ENCODE measurements at regions not wholly inside any gene's neighbourhood (a gene's known extent, or its start where the extent isn't known, plus 50 kb on each side); places are given as distances from the start of the nearest gene placed in this dataset.
"Not testable (repeated sequence)": the region's sequence is repeated elsewhere in the genome, so short reads cannot be mapped to it uniquely, and the experiment has no call there.

DNA sequence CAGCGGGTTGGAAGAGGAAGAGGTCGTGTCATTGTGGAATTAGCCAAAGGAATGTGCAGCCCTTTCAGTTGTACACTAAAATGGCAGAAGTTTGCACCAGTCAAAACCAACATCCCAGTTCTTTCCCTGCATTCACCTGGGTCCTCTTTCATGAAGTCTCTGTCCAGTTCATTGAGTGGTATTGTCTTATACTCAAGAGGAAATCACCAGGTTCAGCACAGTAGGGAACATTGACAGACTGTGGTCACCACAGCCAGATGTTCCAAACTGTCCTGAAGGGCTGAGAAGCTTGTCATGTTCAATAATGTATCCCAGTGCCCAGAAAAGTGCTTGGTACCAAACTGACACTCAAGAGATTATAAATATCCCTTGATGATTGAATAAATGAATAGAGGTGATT, 131.6 kb downstream of the GLUL start:
- DNase-seq, result no peak

DNA sequence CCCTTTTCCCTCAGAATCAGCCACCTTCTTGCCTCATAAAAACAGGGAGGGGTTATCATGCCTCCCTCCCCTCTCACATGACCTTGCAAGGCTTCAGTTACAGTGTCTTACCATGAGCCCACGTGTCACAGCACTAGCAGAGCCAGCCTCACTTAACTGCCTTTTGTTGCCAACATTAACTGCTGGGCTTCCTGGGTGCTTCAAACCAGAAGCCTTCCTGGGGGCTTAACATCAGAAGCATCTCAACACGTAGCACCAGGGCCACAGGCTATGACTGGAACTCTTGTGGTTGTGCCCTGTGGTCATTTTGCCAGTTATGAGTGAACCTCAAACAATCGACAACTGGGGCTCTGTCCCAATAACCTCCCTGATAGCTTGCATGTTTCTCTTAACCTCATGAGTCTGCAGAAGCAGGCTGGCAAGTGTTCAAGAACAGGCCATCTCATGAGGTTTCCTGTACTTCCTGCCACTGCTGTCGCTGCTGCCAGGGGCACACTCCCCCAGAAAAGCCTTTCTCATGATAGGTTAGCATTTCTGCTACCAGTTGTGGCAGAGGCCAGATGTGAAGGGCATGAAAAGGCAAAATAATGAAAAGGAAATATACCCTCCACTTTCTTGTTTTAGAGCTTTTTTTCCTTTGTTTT, 132.2 kb downstream of the GLUL start:
- peak; percentile 34 for DNase-seq

DNA sequence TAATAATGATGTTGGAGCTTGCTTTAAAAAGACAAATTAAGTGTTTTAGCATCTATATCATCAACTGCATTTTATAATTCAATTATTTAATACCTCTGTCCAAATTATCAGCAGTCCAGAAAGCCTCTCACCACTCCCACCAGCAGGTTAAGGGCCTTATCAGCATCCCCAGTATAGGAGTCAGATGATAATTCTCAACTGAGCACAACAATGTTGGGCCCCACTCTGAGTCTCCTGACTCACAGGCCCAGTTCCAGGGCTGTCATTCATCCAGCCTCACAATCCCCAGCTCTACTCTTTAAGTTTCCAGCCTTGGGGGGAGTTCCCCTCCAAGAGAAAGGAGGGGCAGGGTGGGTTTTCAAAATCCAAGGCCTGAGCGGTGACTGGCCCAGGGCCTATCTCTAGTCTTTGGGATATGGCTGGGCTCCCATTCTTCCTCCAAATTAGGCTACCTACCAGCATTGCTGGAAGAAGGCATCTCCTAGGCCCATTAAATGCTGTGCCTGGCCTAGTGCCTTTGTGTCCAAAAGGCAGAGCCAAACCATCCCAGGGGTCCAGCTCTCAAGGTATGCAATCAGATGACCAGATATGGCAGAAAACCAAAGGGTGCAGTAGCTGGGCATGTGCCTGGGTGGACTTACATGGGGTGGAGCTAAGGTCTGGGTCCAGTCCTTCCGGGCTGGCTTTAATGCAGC, 134.1 kb downstream of the GLUL start:
- no peak for DNase-seq

DNA sequence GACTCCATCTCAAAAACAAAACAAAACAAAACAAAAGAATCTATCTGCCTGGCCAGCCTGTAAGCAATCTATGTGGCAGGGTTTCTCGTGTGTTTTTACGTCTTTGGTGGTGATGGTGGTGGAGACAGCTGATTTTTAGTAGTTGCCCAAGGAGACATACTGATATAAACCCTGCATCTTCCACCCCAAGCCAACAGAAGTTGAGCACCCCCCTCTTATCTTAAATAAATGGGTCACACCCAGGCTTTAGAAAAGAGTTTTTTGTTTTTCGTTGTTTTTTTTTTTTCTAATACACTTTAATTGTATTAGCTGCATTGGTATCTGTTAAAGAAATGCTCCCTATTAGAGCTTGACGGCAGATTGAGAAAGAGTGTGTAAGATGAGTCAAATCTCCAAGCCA, 134.7 kb downstream of the GLUL start:
- no peak for DNase-seq

DNA sequence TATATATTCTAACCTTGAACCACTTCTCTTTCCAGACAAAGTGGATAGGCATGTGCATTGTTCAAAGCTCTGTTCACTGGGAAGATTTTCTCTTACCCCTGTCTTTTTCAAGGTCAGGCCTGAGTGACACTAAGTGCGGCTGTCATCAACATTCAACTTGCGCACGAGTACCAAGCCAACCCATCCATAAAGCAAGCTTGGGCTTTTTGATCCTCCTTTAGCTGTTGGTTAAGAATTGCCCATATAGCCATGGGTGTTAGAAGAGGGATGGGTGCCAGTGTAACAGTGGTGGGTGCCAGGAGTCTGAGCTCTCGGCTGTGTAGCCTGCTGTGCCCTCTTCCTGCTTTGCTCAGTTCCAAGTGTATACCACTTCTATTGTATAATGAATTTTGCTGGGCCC, 136.1 kb downstream of the GLUL start:
- DNase-seq, result no peak

DNA sequence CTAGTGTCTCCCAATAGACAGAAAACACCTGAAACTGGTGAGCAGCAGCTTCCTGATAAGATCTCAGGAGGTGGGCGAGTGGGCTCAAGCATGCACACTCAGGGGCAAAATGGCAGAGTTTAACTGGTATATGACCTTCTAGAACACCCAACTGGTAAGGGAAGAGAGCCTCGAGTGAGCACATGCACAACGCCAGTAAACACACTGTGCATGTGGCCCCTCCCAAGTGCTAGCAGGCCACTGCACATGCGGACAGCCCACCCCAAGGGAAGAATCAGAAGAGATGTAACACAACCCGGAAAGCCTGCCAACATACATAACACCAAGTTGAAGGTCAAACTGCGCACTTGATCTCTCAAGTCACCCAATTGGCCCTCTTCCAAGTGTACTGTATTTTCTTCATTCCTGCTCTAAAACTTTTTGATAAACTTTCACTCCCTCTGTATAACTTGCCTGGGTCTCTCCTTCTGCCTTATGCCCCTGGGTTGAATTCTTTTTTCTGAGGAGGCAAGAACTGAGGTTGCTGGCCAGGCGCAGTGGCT, 138.2 kb downstream of the GLUL start:
- no peak for DNase-seq

DNA sequence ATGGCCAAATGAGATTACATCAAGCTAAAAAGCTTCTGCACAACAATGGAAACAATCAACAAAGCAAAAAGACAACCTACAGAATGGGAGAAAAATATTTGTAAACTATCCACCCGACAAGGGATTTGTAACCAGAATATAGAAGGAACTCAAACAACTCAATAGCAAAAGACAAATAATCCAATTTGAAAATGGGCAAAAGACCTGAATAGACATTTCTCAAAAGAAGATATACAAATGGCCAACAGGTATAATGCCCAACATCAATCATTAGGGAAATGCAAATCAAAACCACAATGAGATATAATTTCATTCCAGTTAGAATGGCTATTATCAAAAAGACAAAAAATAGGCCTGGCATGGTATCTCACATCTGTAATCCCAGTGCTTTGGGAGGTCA, 140.0 kb downstream of the GLUL start:
- DNase-seq, result no peak

DNA sequence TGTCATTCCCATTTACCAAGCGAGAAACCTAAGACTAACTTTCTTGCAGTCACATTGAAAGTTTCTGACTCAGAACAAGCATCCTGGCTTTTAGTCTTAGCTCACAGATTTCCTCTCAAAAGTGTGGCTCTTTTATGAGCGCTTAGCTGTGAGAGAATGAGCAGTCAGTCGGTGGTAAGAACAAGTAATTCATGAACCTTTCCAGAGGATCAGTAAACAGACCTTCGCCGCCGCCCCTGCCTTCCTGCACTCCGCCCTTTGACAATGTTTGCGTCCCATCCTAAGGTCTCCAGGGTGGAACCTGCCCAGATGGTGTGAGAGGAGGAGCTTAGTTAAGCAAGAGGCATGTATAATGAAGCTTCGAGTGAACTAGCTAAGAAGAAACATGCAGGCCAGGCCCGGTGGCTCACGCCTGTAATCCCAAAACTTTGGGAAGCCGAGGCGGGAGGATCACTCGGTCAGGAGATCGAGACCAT, 142.4 kb downstream of the GLUL start:
- DNase-seq, result peak; percentile 20

DNA sequence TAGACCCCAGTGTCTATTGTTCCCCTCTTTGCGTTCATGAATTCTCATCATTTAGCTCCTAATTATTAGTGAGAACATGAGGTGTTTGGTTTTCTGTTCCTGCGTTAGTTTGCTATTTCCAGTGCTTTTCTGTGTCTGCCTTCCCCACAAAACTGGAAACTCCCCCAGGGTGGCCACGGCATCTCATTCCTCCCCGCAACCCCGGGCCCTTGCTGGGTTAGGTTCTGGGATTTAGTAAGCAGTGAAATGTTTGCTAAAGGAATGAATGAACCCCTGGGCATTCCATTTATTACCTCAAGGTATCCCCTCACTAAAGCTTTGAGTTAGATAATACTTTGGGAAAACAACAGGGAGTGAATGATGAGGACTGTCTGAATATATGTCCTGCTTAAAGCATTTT, 142.9 kb downstream of the GLUL start:
- DNase-seq, result peak; percentile 13

DNA sequence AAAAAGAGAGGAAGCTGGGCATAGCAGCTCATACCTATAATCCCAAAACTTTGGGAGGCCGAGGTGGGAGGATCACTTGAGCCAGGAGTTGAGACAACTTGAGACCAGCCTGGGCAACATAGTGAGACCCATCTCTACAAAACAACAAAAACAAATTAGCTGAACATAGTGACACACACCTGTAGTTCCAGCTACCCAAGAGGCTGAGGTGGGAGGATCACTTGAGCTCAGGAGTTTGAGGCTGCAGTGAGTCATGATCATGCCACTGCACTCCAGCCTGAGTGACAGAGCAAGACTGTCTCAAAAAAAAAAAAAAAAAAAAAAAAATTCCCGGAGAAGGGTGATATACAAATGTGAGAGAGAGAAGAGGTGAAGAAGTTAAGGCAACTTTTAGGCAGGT, 143.8 kb downstream of the GLUL start:
- not testable (repeated sequence) for DNase-seq

DNA sequence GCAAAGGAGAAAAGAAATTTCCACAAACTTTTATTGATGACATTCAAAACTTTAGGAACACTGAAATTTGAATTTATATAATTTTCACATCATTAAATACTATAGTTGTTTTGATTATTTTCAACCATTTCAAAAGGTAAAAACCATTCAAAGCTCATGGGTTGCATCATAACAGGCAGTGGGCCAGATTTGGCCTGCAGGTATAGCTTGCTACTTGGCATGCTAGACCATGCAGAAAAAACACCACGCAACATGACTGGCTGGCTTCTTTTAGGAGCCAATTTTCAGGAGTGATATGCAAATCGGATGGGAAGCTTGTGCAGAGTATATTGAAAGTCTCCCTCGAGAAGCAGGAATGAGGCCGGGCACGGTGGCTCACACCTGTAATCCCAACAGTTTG, 144.8 kb downstream of the GLUL start:
- no peak for DNase-seq

DNA sequence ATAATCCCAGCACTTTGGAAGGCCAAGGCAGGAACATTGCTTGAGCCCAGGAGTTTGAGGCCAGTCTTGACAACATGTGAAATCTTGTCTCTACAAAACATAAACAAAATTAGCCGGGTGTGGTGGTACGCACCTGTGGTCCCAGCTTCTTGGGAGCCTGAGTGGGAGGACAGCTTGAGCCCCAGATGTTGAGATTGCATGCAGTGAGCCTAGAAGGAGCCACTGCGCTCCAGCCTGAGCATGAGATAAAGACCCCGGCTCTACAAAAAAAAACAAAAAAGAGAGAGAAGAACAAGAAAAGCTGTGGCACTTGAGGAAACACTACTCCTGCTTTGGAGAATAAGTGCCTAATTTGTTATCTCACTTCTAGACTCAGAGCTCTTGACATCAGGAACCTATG, 146.6 kb downstream of the GLUL start:
- DNase-seq, result no peak

DNA sequence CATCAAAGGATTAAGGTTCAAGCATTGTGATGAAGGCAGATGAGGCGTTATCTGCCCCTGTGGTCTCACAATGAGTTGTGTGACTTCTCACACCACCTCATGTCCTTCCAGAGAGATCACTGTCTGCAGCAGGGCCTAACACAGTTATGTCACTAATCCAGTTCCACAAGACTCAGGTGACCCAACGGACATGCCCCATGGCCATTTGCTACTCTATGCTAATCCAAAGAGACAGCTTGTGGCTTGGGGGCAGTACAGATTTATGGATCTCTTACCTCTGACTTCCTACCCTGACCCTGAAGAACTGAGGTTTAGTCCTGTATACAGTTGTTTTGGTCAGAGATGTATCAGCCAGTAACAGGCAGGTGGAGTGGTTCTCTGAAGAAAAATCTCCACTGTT, 147.1 kb downstream of the GLUL start:
- DNase-seq, result no peak

DNA sequence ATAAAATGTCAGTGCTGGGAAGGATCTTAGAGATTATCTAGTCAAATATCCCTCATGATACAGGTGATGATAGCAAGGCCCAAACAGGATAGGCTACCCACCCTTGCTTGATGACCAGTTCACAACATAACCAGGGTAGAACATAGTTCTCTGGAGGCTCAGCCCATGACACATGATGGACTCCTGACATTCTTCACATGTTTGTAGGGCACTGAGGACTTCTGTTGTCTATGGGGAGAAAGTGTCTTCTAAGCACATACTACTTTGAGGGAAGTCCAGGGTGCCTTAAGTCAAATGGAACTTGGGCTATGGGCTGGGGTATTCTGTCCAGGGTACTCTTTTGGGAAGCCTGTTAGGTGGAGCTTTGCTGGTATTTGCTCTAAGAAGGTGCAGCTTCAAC, 148.9 kb downstream of the GLUL start:
- DNase-seq, result no peak

DNA sequence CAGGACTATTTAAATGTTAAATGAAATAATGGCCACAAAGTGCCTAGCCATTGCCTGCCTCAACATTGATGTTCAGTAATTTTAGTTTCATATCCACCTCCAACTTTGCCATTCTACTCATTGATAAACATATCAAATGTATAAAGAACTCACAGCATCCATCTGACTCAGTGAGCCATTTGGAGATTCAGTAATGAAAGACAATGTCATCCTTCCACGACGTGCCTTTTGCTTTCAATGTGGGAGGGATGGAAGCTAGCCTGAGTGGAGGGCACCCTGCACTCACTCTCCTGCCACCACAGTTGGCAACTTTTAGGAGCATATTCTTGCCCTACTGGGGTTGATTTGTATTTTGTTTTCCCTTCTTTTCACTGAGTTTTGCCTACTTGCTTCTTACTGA, 151.5 kb downstream of the GLUL start:
- no peak for DNase-seq

DNA sequence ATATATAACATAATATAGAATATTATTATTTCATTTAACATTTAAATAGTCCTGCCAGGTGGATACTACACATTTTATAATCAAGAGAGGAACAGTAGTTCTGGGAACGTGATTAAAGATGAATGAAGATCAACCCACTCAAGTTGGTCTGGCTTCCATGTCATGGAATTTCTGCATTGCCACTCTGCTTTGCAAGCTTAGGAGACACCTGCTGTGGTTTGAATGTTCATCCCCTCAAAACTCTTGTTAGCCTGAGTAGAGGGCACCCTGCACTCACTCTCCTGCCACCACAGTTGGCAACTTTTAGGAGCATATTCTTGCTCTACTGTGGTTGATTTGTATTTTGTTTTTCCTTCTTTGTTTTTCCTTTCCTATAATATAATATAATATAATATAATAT, 153.2 kb downstream of the GLUL start:
- DNase-seq, result no peak

DNA sequence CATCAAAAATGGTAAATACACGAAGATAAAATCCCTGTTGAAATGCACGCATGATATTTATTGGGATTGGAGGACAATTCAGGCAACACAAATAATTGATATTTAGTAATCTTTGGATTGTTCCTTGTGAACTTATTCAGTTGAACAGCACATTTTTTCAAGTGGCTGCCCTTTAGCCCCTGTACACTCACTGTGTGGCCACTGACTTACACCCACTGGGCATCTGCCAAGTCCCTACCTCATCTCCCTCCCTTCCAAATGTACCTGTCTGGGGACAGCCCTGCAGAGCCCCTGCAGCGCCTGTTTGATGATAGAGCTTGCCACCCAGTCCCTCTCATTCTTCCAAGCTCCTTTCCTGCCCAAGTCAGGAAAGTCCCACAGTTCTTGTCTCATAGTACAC, 154.3 kb downstream of the GLUL start:
- DNase-seq, result no peak

DNA sequence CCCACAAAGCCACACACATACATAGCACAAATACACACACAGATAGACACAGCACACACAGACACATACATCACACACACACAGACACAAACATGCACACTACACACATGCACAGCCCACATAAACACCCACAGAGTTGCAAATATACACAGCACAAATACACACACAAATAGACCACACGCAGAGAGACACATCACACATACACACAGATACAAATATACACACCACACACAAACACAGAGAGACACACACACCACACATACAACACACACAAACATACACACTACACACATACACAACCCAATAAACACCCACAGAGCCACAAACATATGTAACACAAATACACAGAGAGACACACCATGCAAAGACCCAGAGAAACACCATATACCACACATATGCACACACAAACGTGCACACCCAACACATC, 154.9 kb downstream of the GLUL start:
- no peak for DNase-seq

DNA sequence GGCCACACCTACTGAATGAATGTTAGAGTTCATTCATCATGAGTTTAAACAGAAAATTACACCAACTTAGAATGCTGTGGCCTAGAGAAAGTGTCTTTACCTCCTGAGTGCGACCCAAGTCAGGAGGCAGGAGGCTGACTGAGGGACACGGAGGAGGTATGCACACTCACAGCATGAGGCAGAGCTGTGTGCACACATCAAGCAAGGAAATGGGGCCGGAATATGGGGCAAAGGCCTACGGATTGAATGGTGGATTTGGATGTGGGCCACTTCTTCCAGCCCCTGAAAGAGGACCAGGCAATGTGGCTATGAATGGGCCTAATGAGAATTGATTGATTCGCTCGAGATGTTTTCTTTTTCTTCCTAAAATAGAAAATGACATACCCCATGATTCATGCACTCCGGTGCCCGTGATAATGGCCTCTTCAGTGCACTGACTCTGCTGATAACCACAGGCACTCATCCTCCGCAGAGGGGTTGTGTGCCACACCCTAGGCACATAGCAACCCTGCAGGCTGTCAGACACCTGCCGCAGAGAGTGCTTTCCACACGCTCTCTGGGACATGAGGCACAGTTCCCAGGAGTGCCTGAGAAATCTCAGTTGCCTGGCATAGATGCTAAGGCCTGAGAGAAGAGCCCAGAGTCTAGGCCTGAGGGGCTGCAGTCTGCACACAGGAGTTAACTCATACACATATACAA, 155.5 kb downstream of the GLUL start:
- no peak for DNase-seq

DNA sequence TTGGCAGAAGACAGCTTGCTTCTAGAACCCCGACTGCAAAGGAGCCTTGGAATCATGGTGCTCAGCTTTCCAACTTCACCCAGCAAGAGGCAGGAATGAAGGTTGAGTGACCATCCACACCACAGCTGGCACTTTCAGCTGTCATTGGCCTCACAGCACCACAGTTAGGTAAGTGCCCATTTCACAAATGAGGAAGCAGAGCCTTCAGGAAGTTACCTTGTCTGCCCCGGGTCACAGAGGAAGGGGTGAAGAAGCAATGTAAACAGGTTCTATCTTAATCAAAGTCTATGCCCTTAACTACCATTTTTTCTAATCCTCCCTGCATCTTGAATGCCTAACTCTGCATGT, 156.0 kb downstream of the GLUL start:
- no peak for DNase-seq

DNA sequence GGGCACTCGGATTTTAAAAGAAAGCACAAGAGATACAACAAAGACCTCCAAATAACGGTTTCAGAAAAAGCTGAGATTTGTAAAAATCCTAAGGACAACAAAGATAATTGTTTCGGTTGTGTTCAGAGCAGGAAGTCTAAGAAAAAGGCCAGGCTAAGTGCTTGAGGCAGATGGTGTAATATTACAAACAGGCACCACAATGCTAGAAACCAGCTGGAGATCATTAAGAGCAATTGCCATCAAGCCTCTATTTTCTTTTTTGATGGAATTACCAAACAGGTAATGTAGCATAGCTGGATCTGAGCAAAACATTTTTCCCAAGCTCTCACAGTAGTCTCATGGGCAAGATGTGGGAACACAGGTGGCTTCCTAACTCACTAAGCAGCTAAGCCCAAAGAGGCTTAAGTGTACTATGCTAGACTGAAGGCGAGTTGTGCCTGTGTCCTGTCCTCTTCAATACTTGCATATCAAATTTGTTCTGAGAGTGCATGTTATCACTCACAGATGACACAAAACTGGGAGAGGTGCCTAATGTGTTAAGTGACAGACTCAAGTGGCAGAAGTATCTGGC, 161.6 kb downstream of the GLUL start:
- DNase-seq, result no peak

DNA sequence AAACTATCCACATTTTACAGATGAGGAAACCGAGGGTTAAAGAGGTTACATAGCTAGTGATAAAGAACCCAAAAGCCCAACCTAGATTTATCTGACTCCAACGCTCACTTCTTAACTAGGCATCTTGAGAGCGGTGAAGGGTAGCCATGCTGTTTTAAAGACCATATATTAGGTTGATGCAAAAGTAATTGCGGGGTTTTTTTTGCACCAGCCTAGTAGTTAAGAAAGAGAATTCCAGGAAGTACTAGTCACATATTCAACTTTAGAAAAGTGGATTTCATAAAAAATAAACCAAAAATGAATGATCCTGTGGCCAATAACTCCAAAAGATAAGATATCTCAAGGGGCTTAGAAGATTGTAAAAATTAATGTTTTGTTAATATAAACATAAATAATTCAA, 162.1 kb downstream of the GLUL start:
- no peak for DNase-seq

DNA sequence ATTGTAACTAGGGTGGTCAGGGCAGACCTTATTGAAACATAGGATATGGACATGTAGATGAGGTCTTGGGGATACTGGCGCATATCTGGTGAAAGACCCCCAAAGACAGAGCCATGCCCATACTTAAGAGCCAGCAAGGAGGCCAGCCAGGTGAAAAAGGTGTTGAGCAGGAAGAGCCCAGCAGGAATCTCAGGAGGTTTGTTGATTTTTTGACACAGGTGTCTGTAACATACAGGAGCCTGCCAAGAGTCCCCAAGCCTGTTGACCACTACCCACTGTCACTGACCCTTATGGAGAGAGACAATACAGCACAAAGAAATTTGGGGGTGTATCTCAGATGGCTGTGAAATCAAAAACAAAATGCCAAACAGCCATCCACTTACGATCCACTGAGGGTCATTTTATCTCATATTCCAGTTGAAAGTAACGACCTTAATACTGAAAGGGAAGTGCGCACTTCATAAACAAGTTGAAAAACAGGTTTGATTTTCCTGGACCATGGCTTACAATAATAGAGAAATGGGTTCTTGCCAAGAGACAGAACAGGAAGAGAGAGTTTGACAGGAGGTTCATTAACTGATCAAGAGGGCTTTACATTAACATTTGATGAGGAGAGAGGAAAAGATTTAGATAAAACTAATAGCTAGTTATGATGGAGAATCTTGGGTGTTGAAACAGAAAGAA, 163.6 kb downstream of the GLUL start:
- DNase-seq, result no peak
